Lower lobe of right lung (tissue), 2 donors: ENCODE measurements at regions not wholly inside any gene's neighbourhood (a gene's known extent, or its start where the extent isn't known, plus 50 kb on each side); places are given as distances from the start of the nearest gene placed in this dataset.
"Not testable (repeated sequence)": the region's sequence is repeated elsewhere in the genome, so short reads cannot be mapped to it uniquely, and the experiment has no call there.

Experiments used
- ATAC-seq, 2 donors: fragments of 200-7000 bp; cut with Tn5 transposase; one replicate each; pipeline ENCODE4 v1.9.1; 2020 to 2022; ENCODE audit warnings: mild to moderate bottlenecking in 2 of 2, moderate library complexity in 2 of 2
- DNase-seq: peaks from one replicate; pipeline ENCODE4 v3.0.0-alpha.2; 2020
- H3K27ac ChIP-seq: fragments of 200-600 bp; one replicate; pipeline ENCODE4 v1.8.0; 2022
- H3K27me3 ChIP-seq: fragments of 200-600 bp; one replicate; pipeline ENCODE4 v1.8.0; 2022; ENCODE audit warnings: low read depth
- H3K36me3 ChIP-seq: fragments of 200-600 bp; one replicate; pipeline ENCODE4 v1.8.0; 2022; ENCODE audit warnings: mild to moderate bottlenecking
- H3K4me1 ChIP-seq: fragments of 200-600 bp; one replicate; pipeline ENCODE4 v1.8.0; 2022
- H3K4me3 ChIP-seq: fragments of 200-600 bp; one replicate; pipeline ENCODE4 v1.8.0; 2022; ENCODE audit warnings: mild to moderate bottlenecking
- H3K9me3 ChIP-seq: fragments of 200-600 bp; one replicate; pipeline ENCODE4 v1.8.0; 2022
- intact Hi-C: fragments of 100-400 bp; cut with DNase I; formaldehyde crosslinking; loops from one replicate; pipeline ENCODE4 v1.11.0; 2022
- TF ChIP-seq, protein P1 (sequence below): fragments of 200-600 bp; IDR thresholded peaks from one replicate; pipeline ENCODE4 v1.8.0; 2022; ENCODE audit warnings: antibody characterized with exemption, mild to moderate bottlenecking
- donor health status: DM: no; HTN: yes; CAD: no; lungs with severe emphysema.

DNA sequence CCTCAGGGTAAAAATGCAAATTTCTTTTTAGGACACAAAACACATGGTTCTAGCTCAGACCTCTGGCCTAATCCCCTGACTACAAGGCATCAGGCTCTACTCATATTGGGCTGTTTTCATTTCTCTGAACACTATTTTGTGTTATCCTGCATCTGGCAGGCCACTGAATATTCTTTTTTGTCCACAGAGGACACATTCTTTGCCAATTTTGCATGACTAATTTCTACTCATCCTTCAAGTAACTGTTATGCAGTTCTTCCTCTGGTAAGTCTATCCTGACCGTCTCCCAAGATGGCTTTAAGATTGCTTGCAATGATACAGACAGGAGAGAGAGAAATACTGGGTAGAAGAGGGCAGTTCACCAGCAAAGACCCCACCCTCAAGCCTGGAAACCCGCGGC lies 107.6 kb upstream of the RGPD4 start:
- Histone ChIP-seq H3K4me1 (no peaks in the 10 kb centered on the region), H3K9me3 (no peaks in the 10 kb centered on the region), H3K4me3 (no peak overlapping the region), H3K36me3 (no peaks in the 10 kb centered on the region), H3K27me3 (no peaks in the 10 kb centered on the region), H3K27ac (no peak overlapping the region)
- intact Hi-C loops = no loop called here
- ATAC-seq = no peak
- no peak for DNase-seq
- TF ChIP-seq, protein P1, sequence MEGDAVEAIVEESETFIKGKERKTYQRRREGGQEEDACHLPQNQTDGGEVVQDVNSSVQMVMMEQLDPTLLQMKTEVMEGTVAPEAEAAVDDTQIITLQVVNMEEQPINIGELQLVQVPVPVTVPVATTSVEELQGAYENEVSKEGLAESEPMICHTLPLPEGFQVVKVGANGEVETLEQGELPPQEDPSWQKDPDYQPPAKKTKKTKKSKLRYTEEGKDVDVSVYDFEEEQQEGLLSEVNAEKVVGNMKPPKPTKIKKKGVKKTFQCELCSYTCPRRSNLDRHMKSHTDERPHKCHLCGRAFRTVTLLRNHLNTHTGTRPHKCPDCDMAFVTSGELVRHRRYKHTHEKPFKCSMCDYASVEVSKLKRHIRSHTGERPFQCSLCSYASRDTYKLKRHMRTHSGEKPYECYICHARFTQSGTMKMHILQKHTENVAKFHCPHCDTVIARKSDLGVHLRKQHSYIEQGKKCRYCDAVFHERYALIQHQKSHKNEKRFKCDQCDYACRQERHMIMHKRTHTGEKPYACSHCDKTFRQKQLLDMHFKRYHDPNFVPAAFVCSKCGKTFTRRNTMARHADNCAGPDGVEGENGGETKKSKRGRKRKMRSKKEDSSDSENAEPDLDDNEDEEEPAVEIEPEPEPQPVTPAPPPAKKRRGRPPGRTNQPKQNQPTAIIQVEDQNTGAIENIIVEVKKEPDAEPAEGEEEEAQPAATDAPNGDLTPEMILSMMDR = no peak

DNA sequence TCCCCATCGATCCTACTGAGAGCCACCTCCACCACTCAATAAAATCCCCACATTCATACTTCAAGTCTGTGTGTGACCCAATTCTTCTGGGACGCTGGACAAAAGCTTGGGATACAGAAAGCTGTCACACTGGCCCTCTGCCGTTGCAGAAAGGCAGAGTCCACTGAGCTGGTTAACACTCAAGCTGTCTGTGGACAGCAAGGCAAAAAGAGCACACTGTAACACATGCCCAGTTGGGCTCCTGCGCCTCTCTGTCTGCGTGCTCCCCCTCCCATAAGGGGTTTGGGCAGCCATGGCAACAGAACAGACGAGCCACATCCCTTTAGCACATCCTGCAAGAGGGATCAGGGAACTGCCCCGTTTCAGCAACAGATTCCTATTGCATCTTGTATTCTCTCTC lies 106.9 kb upstream of the RGPD4 start:
- no peaks in the 10 kb centered on the region for H3K36me3 ChIP-seq
- TF ChIP-seq, protein P1 = no peak
- no peak overlapping the region for H3K4me3 ChIP-seq
- H3K4me1 ChIP-seq = no peaks in the 10 kb centered on the region
- no peaks in the 10 kb centered on the region for H3K9me3 ChIP-seq
- no peak overlapping the region for H3K27ac ChIP-seq
- ATAC-seq (no peak), DNase-seq (no peak)
- intact Hi-C loops = no loop called here
- no peaks in the 10 kb centered on the region for H3K27me3 ChIP-seq

DNA sequence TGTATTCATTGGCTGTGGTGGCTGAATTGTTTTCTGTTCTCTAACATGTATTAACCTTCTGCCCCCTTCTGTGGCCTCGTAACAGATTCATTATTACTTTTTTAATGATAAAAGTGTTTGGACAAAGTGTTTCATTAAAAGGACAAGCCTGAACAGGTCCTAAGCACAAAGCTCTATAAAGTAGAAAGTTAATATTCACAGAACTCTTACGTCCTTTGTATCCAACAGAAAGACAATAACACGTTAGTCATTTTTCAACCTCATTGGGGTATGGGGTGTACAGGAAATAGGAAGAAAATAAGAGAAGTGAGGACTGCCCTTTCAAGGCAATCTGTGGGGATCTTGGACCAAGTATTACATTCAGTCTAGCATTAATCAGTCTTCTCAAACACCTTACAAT lies 105.5 kb upstream of the RGPD4 start:
- no peak overlapping the region for H3K4me3 ChIP-seq
- H3K36me3 ChIP-seq = no peaks in the 10 kb centered on the region
- TF ChIP-seq, protein P1 = no peak
- no peaks in the 10 kb centered on the region for H3K9me3 ChIP-seq
- DNase-seq (no peak), ATAC-seq (no peak)
- no peaks in the 10 kb centered on the region for H3K4me1 ChIP-seq
- intact Hi-C loops = no loop called here
- no peaks in the 10 kb centered on the region for H3K27me3 ChIP-seq
- H3K27ac ChIP-seq = no peak overlapping the region

DNA sequence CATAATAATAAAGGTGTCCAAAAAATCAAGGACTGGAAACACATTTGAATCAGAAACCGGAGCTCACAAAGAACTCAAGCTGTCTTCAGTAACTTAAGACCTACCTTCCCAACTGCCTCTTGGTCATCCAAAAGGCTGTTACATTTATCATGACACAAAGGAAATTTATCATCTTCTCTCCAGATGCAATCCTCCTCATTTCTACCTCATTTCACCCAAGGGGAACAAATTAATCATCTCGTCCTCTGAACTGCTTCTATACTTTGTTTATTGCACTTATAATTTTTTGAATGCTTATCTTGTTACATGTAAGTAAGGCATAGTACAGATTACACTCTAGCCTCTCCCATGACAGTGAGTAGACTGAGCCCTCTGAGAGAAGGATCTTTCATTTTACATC lies 105.1 kb upstream of the RGPD4 start:
- no peak for DNase-seq
- TF ChIP-seq, protein P1 = no peak
- no peaks in the 10 kb centered on the region for H3K36me3 ChIP-seq
- ATAC-seq = no peak
- intact Hi-C loops = no loop called here
- H3K27me3 ChIP-seq = no peaks in the 10 kb centered on the region
- H3K4me1 ChIP-seq = no peaks in the 10 kb centered on the region
- H3K9me3 ChIP-seq = no peaks in the 10 kb centered on the region
- H3K27ac ChIP-seq = no peak overlapping the region
- no peak overlapping the region for H3K4me3 ChIP-seq

DNA sequence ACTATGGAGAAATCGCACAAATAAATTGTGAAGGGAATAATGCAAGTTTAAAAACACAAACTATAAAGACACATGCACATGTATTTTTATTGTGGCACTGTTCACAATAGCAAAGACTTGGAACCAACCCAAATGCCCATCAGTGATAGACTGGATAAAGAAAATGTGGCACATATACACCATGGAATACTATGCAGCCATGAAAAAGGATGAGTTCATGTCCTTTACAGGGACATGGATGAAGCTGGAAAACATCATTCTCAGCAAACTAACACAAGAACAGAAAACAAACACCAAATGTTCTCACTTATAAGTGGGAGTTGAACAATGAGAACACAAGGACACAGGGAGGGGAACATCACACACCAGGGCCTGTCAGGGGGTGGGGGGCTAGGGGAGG lies 100.9 kb upstream of the RGPD4 start:
- H3K4me3 ChIP-seq, H3K36me3 ChIP-seq, H3K27me3 ChIP-seq, intact Hi-C loops, H3K27ac ChIP-seq, H3K4me1 ChIP-seq, ATAC-seq, H3K9me3 ChIP-seq, DNase-seq: not testable (repeated sequence)

DNA sequence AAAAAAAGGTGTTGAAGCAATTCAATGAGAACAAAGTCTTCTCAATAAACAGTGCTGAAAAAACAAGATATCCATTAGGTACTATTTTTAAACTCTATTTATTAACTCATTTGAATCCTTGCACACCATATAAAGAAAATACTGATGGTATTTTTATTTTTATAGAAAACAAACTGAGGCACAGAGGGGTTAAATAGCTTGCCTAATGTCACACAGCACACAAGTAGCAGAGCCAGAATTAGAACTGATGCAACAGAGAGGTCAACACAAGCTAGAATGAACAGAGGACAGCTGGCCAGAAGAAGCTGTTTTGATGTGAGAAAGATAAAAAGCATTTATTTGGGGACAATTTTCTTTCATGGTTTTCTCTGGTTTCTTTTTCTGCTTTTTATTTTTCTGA lies 99.4 kb upstream of the RGPD4 start:
- ATAC-seq = no peak
- no peaks in the 10 kb centered on the region for H3K4me1 ChIP-seq
- TF ChIP-seq, protein P1 = no peak

More for the DNA sequence above, 99.4 kb upstream of the RGPD4 start:
- Histone ChIP-seq H3K36me3 (no peaks in the 10 kb centered on the region), H3K27me3 (no peaks in the 10 kb centered on the region), H3K27ac (no peak overlapping the region), H3K9me3 (no peaks in the 10 kb centered on the region), H3K4me3 (no peak overlapping the region)
- intact Hi-C loops = no loop called here
- DNase-seq = no peak
